IMR-90 (cell line): ENCODE measurements at regions not wholly inside any gene's neighbourhood (a gene's known extent, or its start where the extent isn't known, plus 50 kb on each side); places are given as distances from the start of the nearest gene placed in this dataset.

Source experiments
- ATAC-seq: fragments of 200-7000 bp; cut with Tn5 transposase; 2 replicates; pipeline ENCODE4 v1.9.1; 2020; ENCODE audit warnings: low read depth, mild to moderate bottlenecking, moderate library complexity
- BruUV-seq: library from RNA; stranded (reverse); fragments of 400-500 nt; replicated peaks from 2 replicates; lab custom pipeline; 2021; lab: Mats Ljungman, UMichigan
- CTCF ChIA-PET: fragments of 300-600 bp; formaldehyde crosslinking; extraction: SDS; loops from one replicate; lab custom pipeline; 2021; ENCODE audit warnings: antibody characterized with exemption; lab: Yijun Ruan, JAX
- POLR2A ChIA-PET: fragments of 300-600 bp; sonication (Branson Sonifier 250); formaldehyde crosslinking; loops from one replicate; lab custom pipeline; 2022; ENCODE audit warnings: antibody characterized with exemption; ENCODE audit not compliant: unreplicated experiment; lab: Charles Lee
- DNase-seq: peaks from one replicate; pipeline ENCODE4 v3.0.0; 2013
- H2AFZ ChIP-seq: replicated peaks from 2 replicates; pipeline ENCODE3; 2013; ENCODE audit warnings: low read length, mild to moderate bottlenecking; ENCODE audit not compliant: poor library complexity
- H2AK5ac ChIP-seq: 2 replicates; pipeline ENCODE4 v1.6.1; 2013; ENCODE audit warnings: low read depth, low read length, inconsistent platforms
- H2AK9ac ChIP-seq: replicated peaks from 2 replicates; pipeline ENCODE3; 2013; ENCODE audit warnings: mild to moderate bottlenecking, low read depth, low read length, moderate library complexity; ENCODE audit not compliant: poor library complexity
- H2BK120ac ChIP-seq: 2 replicates; pipeline ENCODE4 v1.6.1; 2013; ENCODE audit warnings: low read depth, low read length, inconsistent platforms
- H2BK15ac ChIP-seq: 3 replicates; pipeline ENCODE4 v1.6.1; 2013; ENCODE audit warnings: low read depth, low read length, inconsistent platforms
- H2BK20ac ChIP-seq: 2 replicates; pipeline ENCODE4 v1.6.1; 2013; ENCODE audit warnings: low read depth, mild to moderate bottlenecking, inconsistent platforms, low read length, moderate library complexity
- H2BK5ac ChIP-seq: 2 replicates; pipeline ENCODE4 v1.6.1; 2013; ENCODE audit warnings: mild to moderate bottlenecking, low read depth, low read length, inconsistent platforms; ENCODE audit not compliant: poor library complexity, severe bottlenecking
- H3K14ac ChIP-seq: replicated peaks from 2 replicates; pipeline ENCODE4 v1.6.1; 2013; ENCODE audit warnings: low read depth, low read length, inconsistent platforms
- H3K18ac ChIP-seq: 2 replicates; pipeline ENCODE4 v1.6.1; 2013; ENCODE audit warnings: low read depth, low read length, control low read depth
- H3K23ac ChIP-seq: 2 replicates; pipeline ENCODE4 v1.6.1; 2013; ENCODE audit warnings: low read depth, low read length, inconsistent platforms
- H3K27ac ChIP-seq: 2 replicates; pipeline ENCODE4 v1.5.1; 2013; ENCODE audit warnings: mild to moderate bottlenecking, control low read depth, low read length; ENCODE audit not compliant: insufficient read depth
- H3K27me3 ChIP-seq: 2 replicates; pipeline ENCODE4 v1.6.1; 2013; ENCODE audit warnings: low read length; ENCODE audit not compliant: control insufficient read depth, insufficient read depth
- H3K36me3 ChIP-seq: 2 replicates; pipeline ENCODE4 v1.6.1; 2013; ENCODE audit warnings: low read length, mixed read lengths; ENCODE audit not compliant: control insufficient read depth, insufficient read depth
- H3K4ac ChIP-seq: 2 replicates; pipeline ENCODE4 v1.6.1; 2013; ENCODE audit warnings: low read depth, low read length, inconsistent platforms
- H3K4me1 ChIP-seq: 2 replicates; pipeline ENCODE4 v1.6.1; 2013; ENCODE audit warnings: low read length, mixed read lengths; ENCODE audit not compliant: control insufficient read depth, insufficient read depth
- H3K4me2 ChIP-seq: 2 replicates; pipeline ENCODE4 v1.6.1; 2013; ENCODE audit warnings: low read depth, mild to moderate bottlenecking, control low read depth, low read length, moderate library complexity
- H3K4me3 ChIP-seq: 2 replicates; pipeline ENCODE4 v1.5.1; 2013; ENCODE audit warnings: low read depth, mild to moderate bottlenecking, control low read depth, low read length, moderate library complexity; ENCODE audit not compliant: insufficient read depth
- H3K56ac ChIP-seq: 2 replicates; pipeline ENCODE4 v1.6.1; 2013; ENCODE audit warnings: low read length, inconsistent platforms; ENCODE audit not compliant: insufficient read depth; ENCODE audit errors: extremely low read depth
- H3K79me1 ChIP-seq, 2 experiments: 2 replicates each; pipeline ENCODE4 v1.6.1; 2013; ENCODE audit warnings: low read length in 2 of 2, inconsistent platforms in 1 of 2, low read depth in 1 of 2
- H3K9ac ChIP-seq: 2 replicates; pipeline ENCODE4 v1.6.1; 2013; ENCODE audit warnings: low read depth, low read length, control low read depth
- H3K9me1 ChIP-seq: 2 replicates; pipeline ENCODE4 v1.6.1; 2013; ENCODE audit warnings: low read length, inconsistent platforms; ENCODE audit not compliant: insufficient read depth
- H3K9me3 ChIP-seq: 2 replicates; pipeline ENCODE4 v1.6.1; 2013; ENCODE audit warnings: low read length; ENCODE audit not compliant: control insufficient read depth, insufficient read depth
- H4K20me1 ChIP-seq: 2 replicates; pipeline ENCODE4 v1.6.1; 2013; ENCODE audit warnings: low read length, inconsistent platforms; ENCODE audit not compliant: insufficient read depth
- H4K5ac ChIP-seq: 2 replicates; pipeline ENCODE4 v1.6.1; 2013; ENCODE audit warnings: mild to moderate bottlenecking, low read depth, low read length, control low read depth
- H4K8ac ChIP-seq, 2 experiments: 2 replicates each; pipeline ENCODE4 v1.6.1; 2013; ENCODE audit warnings: low read depth in 2 of 2, low read length in 2 of 2, control low read depth in 1 of 2, inconsistent platforms in 1 of 2
- H4K91ac ChIP-seq: 2 replicates; pipeline ENCODE4 v1.6.1; 2013; ENCODE audit warnings: low read depth, low read length, inconsistent platforms; ENCODE audit not compliant: insufficient read depth
- BHLHE40 ChIP-seq: fragments of 150-350 bp; IDR thresholded peaks from 2 replicates; pipeline ENCODE4 v1.6.1; 2016; ENCODE audit warnings: mild to moderate bottlenecking, low read depth, low read length
- CHD1 ChIP-seq: IDR thresholded peaks from 2 replicates; pipeline ENCODE4 v1.6.1; 2012; ENCODE audit warnings: low read depth, low read length, improper control_type of control experiment
- CTCF ChIP-seq: conservative IDR thresholded peaks from 2 replicates; pipeline ENCODE4 v1.5.1; 2012; ENCODE audit warnings: mild to moderate bottlenecking, low read depth, low read length, improper control_type of control experiment
- ELK1 ChIP-seq: fragments of 150-350 bp; IDR thresholded peaks from 2 replicates; pipeline ENCODE4 v1.6.1; 2016; ENCODE audit warnings: low read depth, mild to moderate bottlenecking, low read length, moderate library complexity, borderline replicate concordance
- FOS ChIP-seq: fragments of 150-350 bp; IDR thresholded peaks from 2 replicates; pipeline ENCODE4 v1.6.1; 2016; ENCODE audit warnings: low read depth, low read length
- MAFK ChIP-seq: IDR thresholded peaks from 2 replicates; pipeline ENCODE4 v1.6.1; 2012; ENCODE audit warnings: low read depth, low read length, improper control_type of control experiment
- MXI1 ChIP-seq: IDR thresholded peaks from 2 replicates; pipeline ENCODE4 v1.6.1; 2012; ENCODE audit warnings: low read depth, mild to moderate bottlenecking, low read length, moderate library complexity, borderline replicate concordance
- NFE2L2 ChIP-seq: fragments of 150-350 bp; IDR thresholded peaks from 2 replicates; pipeline ENCODE4 v1.6.1; 2016; ENCODE audit warnings: low read depth, mild to moderate bottlenecking, low read length
- RCOR1 ChIP-seq: IDR thresholded peaks from 2 replicates; pipeline ENCODE4 v1.6.1; 2012; ENCODE audit warnings: mild to moderate bottlenecking, low read length, improper control_type of control experiment; ENCODE audit not compliant: insufficient replicate concordance
- RFX5 ChIP-seq: IDR thresholded peaks from 2 replicates; pipeline ENCODE4 v1.8.0; 2012; ENCODE audit warnings: low read depth, mild to moderate bottlenecking, low read length, moderate library complexity
- SMC3 ChIP-seq: fragments of 150-350 bp; IDR thresholded peaks from 2 replicates; pipeline ENCODE4 v1.6.1; 2016; ENCODE audit warnings: low read depth, mild to moderate bottlenecking, antibody characterized with exemption, low read length, moderate library complexity
- USF2 ChIP-seq: fragments of 150-350 bp; IDR thresholded peaks from 2 replicates; pipeline ENCODE4 v1.6.1; 2017; ENCODE audit warnings: mild to moderate bottlenecking, antibody characterized with exemption, low read length, low read depth
- WGBS, 2 experiments: methylation state at CpG; one replicate each; pipeline versions ENCODE4 v1.1.5 to v1.1.7; 2013; ENCODE audit warnings: missing lambda C conversion rate in 2 of 2; ENCODE audit not compliant: insufficient read length in 1 of 2; ENCODE audit errors: extremely low coverage in 2 of 2; 5-methylcytosine and 5-hydroxymethylcytosine counted together
- dilution Hi-C: fragments of 300-500 bp; cut with HindIII; formaldehyde crosslinking; loops from one replicate; pipeline ENCODE4 v1.14.3; 2018; ENCODE audit warnings: low sequenced_read_pairs; ENCODE audit not compliant: unreplicated experiment
- in situ Hi-C: fragments of 300-500 bp; cut with MboI; formaldehyde crosslinking; loops from 3 replicates; pipeline ENCODE4 v1.14.3; 2019; ENCODE audit warnings: low sequenced_read_pairs, inconsistent platforms, mixed read lengths
- intact Hi-C: fragments of 100-400 bp; cut with micrococcal nuclease; formaldehyde crosslinking; loops from 2 replicates; pipeline ENCODE4 v1.10.0; 2022

GRCh38 chr11:15591112-15591537, 476.4 kb downstream of the INSC start:
- Histone ChIP-seq H3K9ac (no peak overlapping the region), H3K9me1 (no peaks in the 10 kb centered on the region), H3K79me1 (no peaks in the 10 kb centered on the region), H3K4me2 (no peak overlapping the region), H2BK15ac (no peak overlapping the region), H3K23ac (no peak overlapping the region), H2AFZ (no peak overlapping the region), H3K18ac (no peak overlapping the region), H4K20me1 (no peaks in the 10 kb centered on the region), H3K9me3 (no peaks in the 10 kb centered on the region), H2BK120ac (no peak overlapping the region), H3K4me1 (no peaks in the 10 kb centered on the region), H4K8ac (no peak overlapping the region), H3K27ac (no peak overlapping the region), H2AK5ac (no peak overlapping the region), H2BK5ac (no peak overlapping the region), H3K56ac (no peak overlapping the region), H3K4me3 (no peak overlapping the region), H3K27me3 (no peaks in the 10 kb centered on the region; the same call in 1 of the 2 replicates), H2AK9ac (no peak overlapping the region), H4K5ac (no peak overlapping the region), H3K4ac (no peak overlapping the region), H3K36me3 (no peaks in the 10 kb centered on the region), H2BK20ac (no peak overlapping the region), H4K91ac (no peak overlapping the region), H3K14ac (no peak overlapping the region)
- ATAC-seq (no peak), DNase-seq (no peak)
- no TSS peak for BruUV-seq
- dilution Hi-C loops (no loop called here), in situ Hi-C loops (no loop called here), intact Hi-C loops (no loop called here)
- ChIA-PET CTCF (no interaction called here), POLR2A (no interaction called here)
- TF ChIP-seq CHD1 (no peak), CTCF (no peak), ELK1 (no peak), SMC3 (no peak), RCOR1 (no peak), RFX5 (no peak), NFE2L2 (no peak), MXI1 (no peak), FOS (no peak), MAFK (no peak), BHLHE40 (no peak), USF2 (no peak)
- whole genome bisulfite sequencing, 2 experiments, result 20% methylated on average over 1 of the region's 5 CpGs; no CpG with 5 or more reads in 1 of the 2 experiments
